HG03439 (cell line): ENCODE measurements at regions not wholly inside any gene's neighbourhood (a gene's known extent, or its start where the extent isn't known, plus 50 kb on each side); places are given as distances from the start of the nearest gene placed in this dataset.
"Not testable (repeated sequence)": the region's sequence is repeated elsewhere in the genome, so short reads cannot be mapped to it uniquely, and the experiment has no call there.

Experiments used
- ATAC-seq: cut with Tn5 transposase; IDR thresholded peaks from one replicate; pipeline ENCODE4 v1.9.1; 2021; ENCODE audit warnings: mild to moderate bottlenecking, moderate library complexity; ENCODE audit not compliant: unreplicated experiment

DNA sequence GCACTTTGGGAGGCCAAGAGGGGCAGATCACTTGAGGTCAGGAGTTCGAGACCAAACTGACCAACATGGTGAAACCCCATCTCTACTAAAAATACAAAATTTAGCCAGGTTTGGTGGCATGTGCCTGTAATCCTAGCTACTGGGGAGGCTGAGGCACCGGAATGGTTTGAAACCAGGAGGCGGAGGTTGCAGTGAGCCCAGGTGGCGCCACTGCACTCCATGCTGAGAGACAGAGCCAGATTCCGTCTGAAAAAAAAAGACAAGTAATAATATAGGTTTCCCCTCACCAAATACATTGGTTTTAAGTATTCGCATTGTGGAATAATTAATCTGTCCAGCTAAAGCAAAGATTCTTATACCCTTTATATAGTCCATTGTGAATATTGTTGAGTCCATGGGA lies 1544.6 kb downstream of the OLFM4 start:
- no peak for ATAC-seq

GRCh38 chr13:54574791-54575190 lies 1546.2 kb downstream of the OLFM4 start:
- no peak for ATAC-seq

DNA sequence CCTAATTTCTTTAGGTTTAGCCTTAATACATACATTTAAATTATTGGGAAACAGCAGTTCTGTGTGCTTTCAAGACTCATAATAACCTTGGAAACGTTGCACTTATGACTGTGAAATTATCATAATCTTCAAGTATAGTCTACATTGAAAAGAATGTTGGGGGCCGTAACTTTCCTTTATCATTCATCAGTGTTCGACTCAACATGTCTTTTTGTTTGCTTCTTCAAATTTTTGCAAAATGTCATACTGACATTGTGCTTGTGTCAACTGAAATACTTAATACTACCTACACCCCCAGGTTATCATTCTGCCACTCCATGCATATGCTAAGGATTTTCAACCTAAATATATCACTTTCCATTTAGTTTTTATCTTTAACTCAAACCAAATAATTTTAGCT lies 1562.9 kb downstream of the OLFM4 start:
- ATAC-seq: no peak

DNA sequence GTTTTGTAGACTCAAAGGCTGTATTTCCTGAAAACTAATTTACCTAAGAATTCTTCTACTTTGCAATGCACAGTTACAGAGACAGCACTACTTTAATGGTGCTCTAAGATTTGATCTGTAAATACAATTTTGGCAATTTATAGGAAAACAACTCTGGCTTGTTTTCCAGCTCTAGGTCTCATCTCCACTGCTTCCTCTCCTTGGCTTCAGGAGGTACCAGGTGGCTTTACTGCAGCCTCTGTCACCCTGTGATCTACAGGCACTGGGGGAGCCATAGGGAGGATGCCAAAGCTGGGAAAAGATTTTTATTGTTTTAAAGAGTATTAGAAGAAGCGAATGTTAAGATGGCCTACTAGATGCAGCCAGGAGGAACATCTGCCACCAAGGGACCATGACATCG lies 1563.6 kb downstream of the OLFM4 start:
- no peak for ATAC-seq

DNA sequence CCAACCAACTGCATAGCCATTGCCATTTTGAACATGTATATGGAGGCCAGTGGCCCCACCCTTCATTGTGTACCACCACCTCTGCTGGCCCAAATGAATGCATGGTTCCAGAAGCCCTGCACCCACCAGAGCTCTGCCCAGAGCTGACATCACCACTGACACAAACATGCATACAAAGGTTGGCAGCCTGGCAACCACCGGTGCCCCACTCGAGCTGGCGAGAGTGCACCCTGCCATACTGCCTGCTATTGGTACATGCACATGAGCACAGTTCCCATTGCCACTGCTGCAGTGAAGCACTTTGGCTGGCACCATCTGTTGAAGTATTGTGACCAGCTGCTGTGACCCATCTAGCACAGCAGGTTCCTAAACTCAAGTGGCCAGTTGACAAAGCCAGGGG lies 1564.9 kb downstream of the OLFM4 start:
- no peak for ATAC-seq

- no peak for ATAC-seq
These were observed 1569.0 kb downstream of the OLFM4 start for GRCh38 chr13:54597540-54598088.

GRCh38 chr13:54599413-54599812 lies 1570.8 kb downstream of the OLFM4 start:
- no peak for ATAC-seq

GRCh38 chr13:54606944-54607343 lies 1578.3 kb downstream of the OLFM4 start:
- no peak for ATAC-seq

- no peak for ATAC-seq
These were observed 1578.8 kb downstream of the OLFM4 start for GRCh38 chr13:54607421-54607820.

DNA sequence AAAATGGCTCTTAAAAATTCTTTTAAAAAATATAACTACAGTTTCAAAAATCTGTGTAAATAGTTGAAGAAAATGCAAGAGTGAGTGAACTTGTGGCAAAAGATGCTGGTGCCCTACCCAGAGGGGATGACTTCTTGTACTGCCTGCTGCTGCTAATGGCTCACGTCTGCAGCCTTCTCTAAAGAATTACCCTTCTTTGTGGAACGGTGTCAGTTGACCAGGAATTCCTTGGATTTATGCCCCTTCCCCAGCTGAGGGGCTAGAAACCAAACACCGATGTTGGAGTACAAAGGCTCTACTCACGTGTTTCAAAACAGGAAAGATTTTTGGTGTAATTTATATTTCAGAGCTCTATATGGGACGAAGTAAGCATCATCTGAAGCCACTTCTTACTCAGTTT lies 1582.8 kb downstream of the OLFM4 start:
- ATAC-seq: no peak

- ATAC-seq: no peak
These were observed 1586.1 kb downstream of the OLFM4 start for GRCh38 chr13:54614726-54615125.

DNA sequence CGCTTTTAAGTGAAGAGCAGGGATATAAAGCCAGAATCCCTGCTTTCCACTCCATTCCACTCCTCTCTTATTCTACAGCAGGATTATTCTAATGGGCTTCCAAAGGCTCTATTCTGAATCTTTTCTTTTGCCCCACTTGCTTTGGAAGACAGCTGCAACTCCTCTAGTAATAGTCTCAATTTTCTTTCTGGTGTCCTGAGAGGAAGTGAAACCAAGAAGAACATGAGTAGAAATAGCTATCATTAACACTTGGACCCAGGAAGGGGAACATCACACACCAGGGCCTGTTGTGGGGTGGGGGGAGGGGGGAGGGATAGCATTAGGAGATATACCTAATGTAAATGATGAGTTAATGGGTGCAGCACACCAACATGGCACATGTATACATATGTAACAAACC lies 1597.9 kb downstream of the OLFM4 start:
- not testable (repeated sequence) for ATAC-seq

- no peak for ATAC-seq
These were observed 1599.2 kb downstream of the OLFM4 start for GRCh38 chr13:54627646-54628372.

- no peak for ATAC-seq
These were observed 1599.8 kb downstream of the OLFM4 start for GRCh38 chr13:54628383-54628782.

- no peak for ATAC-seq
These were observed 1604.8 kb downstream of the OLFM4 start for GRCh38 chr13:54633456-54633855.

DNA sequence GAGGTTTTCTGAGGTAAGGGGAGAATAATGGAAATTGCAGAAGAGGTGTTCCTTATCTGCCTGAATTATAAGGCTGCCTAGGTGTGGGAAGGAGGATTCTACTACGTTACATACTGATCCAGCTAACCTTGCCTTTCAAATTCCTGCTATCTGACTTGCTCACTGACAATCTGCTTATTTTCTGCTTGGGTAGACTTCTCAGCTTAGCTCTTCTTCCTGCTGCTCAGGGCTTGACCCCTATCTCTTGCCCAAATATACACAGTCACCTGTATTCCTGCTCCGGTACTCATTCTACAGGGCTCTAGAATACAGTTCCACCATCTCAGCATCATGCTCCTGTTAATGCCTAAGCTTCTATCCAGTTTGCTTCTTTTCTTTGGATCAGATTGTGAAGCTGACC lies 1607.6 kb downstream of the OLFM4 start:
- no peak for ATAC-seq

GRCh38 chr13:54637366-54637765 lies 1608.8 kb downstream of the OLFM4 start:
- ATAC-seq: no peak

DNA sequence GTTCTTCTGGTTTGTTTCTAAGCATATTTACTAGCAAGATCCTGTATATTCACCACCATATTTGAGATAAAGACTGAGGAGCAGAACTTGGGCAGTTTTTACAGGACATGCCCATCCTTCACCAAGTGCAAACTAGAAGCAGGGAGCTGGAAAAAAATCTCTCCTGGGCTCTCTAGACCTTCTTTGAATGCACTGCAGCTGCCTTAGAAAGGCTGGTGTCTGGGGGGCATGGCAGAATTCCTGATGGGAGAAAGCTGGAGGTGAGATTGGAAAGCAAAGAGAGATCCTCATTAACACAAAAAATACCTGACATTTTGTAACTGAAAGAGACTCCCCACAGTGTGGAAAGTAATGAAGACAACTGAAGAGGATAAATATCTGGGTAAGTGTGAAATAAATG lies 1612.1 kb downstream of the OLFM4 start:
- no peak for ATAC-seq

GRCh38 chr13:54643863-54644262 lies 1615.2 kb downstream of the OLFM4 start:
- ATAC-seq: no peak

- ATAC-seq: no peak
These were observed 1618.7 kb downstream of the OLFM4 start for GRCh38 chr13:54647275-54647674.

- ATAC-seq: no peak
These were observed 1629.0 kb downstream of the OLFM4 start for GRCh38 chr13:54657588-54657987.

DNA sequence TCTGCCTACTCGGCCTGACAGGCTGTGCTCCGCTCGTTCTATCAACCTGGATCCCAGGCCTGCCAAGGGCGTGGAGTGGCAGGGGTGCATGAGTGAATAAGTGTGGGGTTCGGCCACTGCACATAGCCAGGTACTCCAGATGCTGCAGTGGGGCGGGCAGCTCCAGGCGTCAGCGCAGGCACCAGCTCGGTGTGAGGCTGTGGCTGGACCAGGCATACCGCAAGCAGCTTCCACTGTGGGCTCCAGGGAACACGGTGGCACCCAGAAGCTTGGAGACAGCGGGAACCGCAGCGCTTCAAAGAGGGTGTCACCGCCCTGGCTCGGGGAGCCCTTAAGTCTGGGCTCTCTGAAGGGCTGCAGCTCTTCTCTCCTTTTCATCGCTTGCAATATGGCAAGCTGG lies 1630.2 kb downstream of the OLFM4 start:
- no peak for ATAC-seq

DNA sequence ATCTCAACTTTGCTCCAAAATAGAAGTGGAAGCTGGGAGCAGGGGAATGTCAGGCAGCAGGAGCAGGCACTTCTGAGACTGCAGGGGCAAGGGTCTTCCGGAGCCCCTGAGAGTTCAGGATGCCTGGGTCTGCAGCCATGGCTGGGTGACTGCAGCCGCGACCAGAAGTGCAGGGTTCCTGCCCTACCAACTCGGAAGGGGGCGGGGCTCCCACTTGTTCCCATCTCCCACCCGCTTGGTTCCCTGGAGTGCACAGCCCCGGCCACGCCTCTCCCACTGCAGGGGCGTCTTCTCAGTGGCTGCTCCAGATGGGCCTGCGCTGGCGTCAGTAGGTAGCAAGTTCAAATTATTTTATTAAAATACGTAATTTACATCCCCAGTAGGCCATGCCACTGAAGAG lies 1631.7 kb downstream of the OLFM4 start:
- no peak for ATAC-seq
